ENCODE measurements at regions not wholly inside any gene's neighbourhood (a gene's known extent, or its start where the extent isn't known, plus 50 kb on each side); places are given as distances from the start of the nearest gene placed in this dataset.
A peak's percentile ranks its signal among the peaks of the same experiment; 100 is the strongest.

GRCh38 chr3:168574455-168575158 is 478.9 kb upstream of the GOLIM4 start (continued):
- TF ChIP-seq, protein P1, sequence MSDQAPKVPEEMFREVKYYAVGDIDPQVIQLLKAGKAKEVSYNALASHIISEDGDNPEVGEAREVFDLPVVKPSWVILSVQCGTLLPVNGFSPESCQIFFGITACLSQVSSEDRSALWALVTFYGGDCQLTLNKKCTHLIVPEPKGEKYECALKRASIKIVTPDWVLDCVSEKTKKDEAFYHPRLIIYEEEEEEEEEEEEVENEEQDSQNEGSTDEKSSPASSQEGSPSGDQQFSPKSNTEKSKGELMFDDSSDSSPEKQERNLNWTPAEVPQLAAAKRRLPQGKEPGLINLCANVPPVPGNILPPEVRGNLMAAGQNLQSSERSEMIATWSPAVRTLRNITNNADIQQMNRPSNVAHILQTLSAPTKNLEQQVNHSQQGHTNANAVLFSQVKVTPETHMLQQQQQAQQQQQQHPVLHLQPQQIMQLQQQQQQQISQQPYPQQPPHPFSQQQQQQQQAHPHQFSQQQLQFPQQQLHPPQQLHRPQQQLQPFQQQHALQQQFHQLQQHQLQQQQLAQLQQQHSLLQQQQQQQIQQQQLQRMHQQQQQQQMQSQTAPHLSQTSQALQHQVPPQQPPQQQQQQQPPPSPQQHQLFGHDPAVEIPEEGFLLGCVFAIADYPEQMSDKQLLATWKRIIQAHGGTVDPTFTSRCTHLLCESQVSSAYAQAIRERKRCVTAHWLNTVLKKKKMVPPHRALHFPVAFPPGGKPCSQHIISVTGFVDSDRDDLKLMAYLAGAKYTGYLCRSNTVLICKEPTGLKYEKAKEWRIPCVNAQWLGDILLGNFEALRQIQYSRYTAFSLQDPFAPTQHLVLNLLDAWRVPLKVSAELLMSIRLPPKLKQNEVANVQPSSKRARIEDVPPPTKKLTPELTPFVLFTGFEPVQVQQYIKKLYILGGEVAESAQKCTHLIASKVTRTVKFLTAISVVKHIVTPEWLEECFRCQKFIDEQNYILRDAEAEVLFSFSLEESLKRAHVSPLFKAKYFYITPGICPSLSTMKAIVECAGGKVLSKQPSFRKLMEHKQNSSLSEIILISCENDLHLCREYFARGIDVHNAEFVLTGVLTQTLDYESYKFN (CRISPR knock-in tag; conservative IDR thresholded peaks at IDR 0.05): peak; percentile 61
- TF ChIP-seq HNRNPUL1 (IDR thresholded peaks at IDR 0.05; ENCODE audit: low read depth, low read length) (no peak), ZNF570 (CRISPR knock-in tag; IDR thresholded peaks at IDR 0.05; ENCODE audit: borderline replicate concordance) (no peak), ZNF850 (CRISPR knock-in tag; conservative IDR thresholded peaks at IDR 0.05) (no peak), MXI1 (IDR thresholded peaks at IDR 0.05; ENCODE audit: borderline replicate concordance, low read depth, low read length) (no peak), SOX6 (IDR thresholded peaks at IDR 0.05) (no peak), SOX6 (CRISPR knock-in tag; IDR thresholded peaks at IDR 0.05) (peak; percentile 83), ZHX1 (CRISPR knock-in tag; IDR thresholded peaks at IDR 0.05; ENCODE audit: low read depth) (no peak), ZNF713 (CRISPR knock-in tag; IDR thresholded peaks at IDR 0.05) (no peak), DR1 (CRISPR knock-in tag; IDR thresholded peaks at IDR 0.05) (no peak), ZNF362 (CRISPR knock-in tag; IDR thresholded peaks at IDR 0.05; ENCODE audit: borderline replicate concordance) (no peak), ELF3 (CRISPR knock-in tag; IDR thresholded peaks at IDR 0.05) (peak; percentile 40; the same call in 1 of the 2 replicates), BRD4 (CRISPR knock-in tag; IDR thresholded peaks at IDR 0.05) (no peak), SP140L (CRISPR knock-in tag; IDR thresholded peaks at IDR 0.05; ENCODE audit: borderline replicate concordance) (no peak), DNMT3B (CRISPR knock-in tag; conservative IDR thresholded peaks at IDR 0.05) (no peak), HNRNPK (IDR thresholded peaks at IDR 0.05; ENCODE audit: low read depth, low read length, poor library complexity, severe bottlenecking) (no peak), ZNF205 (CRISPR knock-in tag; IDR thresholded peaks at IDR 0.05) (0 out of 2 replicates have a peak, but pooled peaks have one; percentile 28), HOXA9 (CRISPR knock-in tag; IDR thresholded peaks at IDR 0.05; ENCODE audit: borderline replicate concordance) (no peak)
- TF ChIP-seq, protein P2, sequence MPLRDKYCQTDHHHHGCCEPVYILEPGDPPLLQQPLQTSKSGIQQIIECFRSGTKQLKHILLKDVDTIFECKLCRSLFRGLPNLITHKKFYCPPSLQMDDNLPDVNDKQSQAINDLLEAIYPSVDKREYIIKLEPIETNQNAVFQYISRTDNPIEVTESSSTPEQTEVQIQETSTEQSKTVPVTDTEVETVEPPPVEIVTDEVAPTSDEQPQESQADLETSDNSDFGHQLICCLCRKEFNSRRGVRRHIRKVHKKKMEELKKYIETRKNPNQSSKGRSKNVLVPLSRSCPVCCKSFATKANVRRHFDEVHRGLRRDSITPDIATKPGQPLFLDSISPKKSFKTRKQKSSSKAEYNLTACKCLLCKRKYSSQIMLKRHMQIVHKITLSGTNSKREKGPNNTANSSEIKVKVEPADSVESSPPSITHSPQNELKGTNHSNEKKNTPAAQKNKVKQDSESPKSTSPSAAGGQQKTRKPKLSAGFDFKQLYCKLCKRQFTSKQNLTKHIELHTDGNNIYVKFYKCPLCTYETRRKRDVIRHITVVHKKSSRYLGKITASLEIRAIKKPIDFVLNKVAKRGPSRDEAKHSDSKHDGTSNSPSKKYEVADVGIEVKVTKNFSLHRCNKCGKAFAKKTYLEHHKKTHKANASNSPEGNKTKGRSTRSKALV (CRISPR knock-in tag; IDR thresholded peaks at IDR 0.05): no peak
- TF ChIP-seq, protein P3, sequence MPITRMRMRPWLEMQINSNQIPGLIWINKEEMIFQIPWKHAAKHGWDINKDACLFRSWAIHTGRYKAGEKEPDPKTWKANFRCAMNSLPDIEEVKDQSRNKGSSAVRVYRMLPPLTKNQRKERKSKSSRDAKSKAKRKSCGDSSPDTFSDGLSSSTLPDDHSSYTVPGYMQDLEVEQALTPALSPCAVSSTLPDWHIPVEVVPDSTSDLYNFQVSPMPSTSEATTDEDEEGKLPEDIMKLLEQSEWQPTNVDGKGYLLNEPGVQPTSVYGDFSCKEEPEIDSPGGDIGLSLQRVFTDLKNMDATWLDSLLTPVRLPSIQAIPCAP (CRISPR knock-in tag; IDR thresholded peaks at IDR 0.05; ENCODE audit: low read depth): no peak
